ENCODE measurements at regions not wholly inside any gene's neighbourhood (a gene's known extent, or its start where the extent isn't known, plus 50 kb on each side); places are given as distances from the start of the nearest gene placed in this dataset.

DNA sequence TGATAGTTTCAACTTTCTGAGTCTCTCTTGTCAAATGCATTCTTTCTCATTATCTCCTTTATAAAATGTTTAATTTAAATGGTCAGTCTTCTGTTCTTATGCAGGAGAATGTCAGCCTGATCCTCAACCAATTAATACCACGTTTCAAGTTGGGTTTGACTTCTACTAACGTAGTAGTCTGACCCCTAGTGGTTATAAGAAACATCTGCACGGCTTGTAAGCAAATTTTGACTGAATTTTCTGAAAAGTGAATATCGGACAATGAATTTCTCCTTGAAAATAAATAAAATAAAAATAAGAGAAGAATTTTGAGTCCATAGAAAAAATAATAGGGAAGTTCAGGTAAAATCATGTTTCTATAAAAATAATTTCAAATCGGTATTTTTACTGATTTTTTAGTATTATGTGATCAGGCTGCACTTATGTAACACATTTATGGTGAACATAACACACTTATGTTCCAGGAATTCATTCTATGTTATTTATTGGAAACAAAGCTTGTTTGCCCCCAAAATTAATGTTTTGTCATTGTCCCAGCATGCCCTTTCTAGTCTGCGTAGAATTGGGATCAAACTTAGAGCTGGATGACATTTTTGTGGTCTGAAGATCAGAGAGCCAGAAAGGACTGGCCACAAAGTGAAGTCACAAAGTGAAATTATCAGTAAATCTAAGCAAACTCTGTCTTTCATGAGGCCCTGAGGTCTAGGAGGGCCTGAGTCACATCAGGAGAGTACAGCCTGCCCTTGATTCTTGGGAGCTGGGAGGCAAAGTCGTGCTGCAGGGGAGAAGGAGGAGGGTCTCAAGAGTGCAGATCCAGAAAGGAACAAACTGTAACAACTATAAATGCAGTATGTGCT lies 101.2 kb upstream of the STXBP6 start:
- TF ChIP-seq POLR2A (IDR thresholded peaks at IDR 0.05), result no peak
- TF ChIP-seq, protein P1, sequence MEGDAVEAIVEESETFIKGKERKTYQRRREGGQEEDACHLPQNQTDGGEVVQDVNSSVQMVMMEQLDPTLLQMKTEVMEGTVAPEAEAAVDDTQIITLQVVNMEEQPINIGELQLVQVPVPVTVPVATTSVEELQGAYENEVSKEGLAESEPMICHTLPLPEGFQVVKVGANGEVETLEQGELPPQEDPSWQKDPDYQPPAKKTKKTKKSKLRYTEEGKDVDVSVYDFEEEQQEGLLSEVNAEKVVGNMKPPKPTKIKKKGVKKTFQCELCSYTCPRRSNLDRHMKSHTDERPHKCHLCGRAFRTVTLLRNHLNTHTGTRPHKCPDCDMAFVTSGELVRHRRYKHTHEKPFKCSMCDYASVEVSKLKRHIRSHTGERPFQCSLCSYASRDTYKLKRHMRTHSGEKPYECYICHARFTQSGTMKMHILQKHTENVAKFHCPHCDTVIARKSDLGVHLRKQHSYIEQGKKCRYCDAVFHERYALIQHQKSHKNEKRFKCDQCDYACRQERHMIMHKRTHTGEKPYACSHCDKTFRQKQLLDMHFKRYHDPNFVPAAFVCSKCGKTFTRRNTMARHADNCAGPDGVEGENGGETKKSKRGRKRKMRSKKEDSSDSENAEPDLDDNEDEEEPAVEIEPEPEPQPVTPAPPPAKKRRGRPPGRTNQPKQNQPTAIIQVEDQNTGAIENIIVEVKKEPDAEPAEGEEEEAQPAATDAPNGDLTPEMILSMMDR (IDR thresholded peaks at IDR 0.05), result peak; percentile 47 to 85 (median 81)

Data from thyroid gland (tissue), 4 donors.